RWPE1 (cell line): ENCODE measurements at regions not wholly inside any gene's neighbourhood (a gene's known extent, or its start where the extent isn't known, plus 50 kb on each side); places are given as distances from the start of the nearest gene placed in this dataset.

Experiments
- CTCF ChIA-PET: fragments of 350-600 bp; sonication (Branson Sonifier 250); formaldehyde crosslinking; extraction: SDS; loops from one replicate; lab custom pipeline; 2021; lab: Yijun Ruan, JAX
- POLR2A ChIA-PET: fragments of 400-600 bp; formaldehyde crosslinking; extraction: SDS; loops from one replicate; lab custom pipeline; 2020; ENCODE audit warnings: antibody characterized with exemption; ENCODE audit not compliant: low non-redundant PET; lab: Yijun Ruan, JAX
- DNase-seq: peaks from one replicate; pipeline ENCODE4 v3.0.0; 2012; ENCODE audit warnings: low spot score
- H3K27ac ChIP-seq: fragments of 450-650 bp; 2 replicates; pipeline ENCODE4 v1.5.1; 2017
- CTCF ChIP-seq: fragments of 450-650 bp; conservative IDR thresholded peaks from 2 replicates; pipeline ENCODE4 v1.5.1; 2017; ENCODE audit warnings: low read depth, mild to moderate bottlenecking

GRCh38 chr4:63919636-63920365 lies 489.4 kb downstream of the TECRL start:
- no peak for DNase-seq
- no peak overlapping the region for H3K27ac ChIP-seq
- ChIA-PET POLR2A (no interaction called here), CTCF (no interaction called here)
- no peak for TF ChIP-seq CTCF

GRCh38 chr4:63906660-63907183 lies 502.5 kb downstream of the TECRL start:
- DNase-seq, result no peak
- CTCF ChIA-PET, result interaction anchor here (0.5 kb wide), 1 partner anchor 91 kb away, joined by 5 read pairs; no protein-coding TSS in a partner anchor
- no peak overlapping the region for H3K27ac ChIP-seq
- no peak for TF ChIP-seq CTCF
- POLR2A ChIA-PET, result no interaction called here

- TF ChIP-seq CTCF, result no peak
- ChIA-PET POLR2A (no interaction called here), CTCF (no interaction called here)
- H3K27ac ChIP-seq, result no peak overlapping the region
- DNase-seq, result no peak
These were observed 505.0 kb downstream of the TECRL start for GRCh38 chr4:63904201-63904600.

GRCh38 chr4:63901304-63901703 lies 507.9 kb downstream of the TECRL start:
- POLR2A ChIA-PET, result no interaction called here
- CTCF ChIA-PET, result no interaction called here
- DNase-seq, result no peak
- no peak for TF ChIP-seq CTCF
- no peak overlapping the region for H3K27ac ChIP-seq

GRCh38 chr4:63898961-63899360 lies 510.3 kb downstream of the TECRL start:
- ChIA-PET POLR2A (no interaction called here), CTCF (no interaction called here)
- no peak for TF ChIP-seq CTCF
- DNase-seq, result no peak
- no peak overlapping the region for H3K27ac ChIP-seq

GRCh38 chr4:63894161-63894560 lies 515.1 kb downstream of the TECRL start:
- ChIA-PET CTCF (no interaction called here), POLR2A (no interaction called here)
- TF ChIP-seq CTCF, result no peak
- no peak for DNase-seq
- no peak overlapping the region for H3K27ac ChIP-seq
